Mesenteric fat pad (tissue), 1 donor: ENCODE measurements at regions not wholly inside any gene's neighbourhood (a gene's known extent, or its start where the extent isn't known, plus 50 kb on each side); places are given as distances from the start of the nearest gene placed in this dataset.
"Not testable (repeated sequence)": the region's sequence is repeated elsewhere in the genome, so short reads cannot be mapped to it uniquely, and the experiment has no call there.

ENCODE experiments used
- DNase-seq: peaks from one replicate; pipeline ENCODE4 v3.0.0-alpha.2; 2020; ENCODE audit warnings: low spot score
- donor health status: DM: yes; HTN: yes; CAD: no.

DNA sequence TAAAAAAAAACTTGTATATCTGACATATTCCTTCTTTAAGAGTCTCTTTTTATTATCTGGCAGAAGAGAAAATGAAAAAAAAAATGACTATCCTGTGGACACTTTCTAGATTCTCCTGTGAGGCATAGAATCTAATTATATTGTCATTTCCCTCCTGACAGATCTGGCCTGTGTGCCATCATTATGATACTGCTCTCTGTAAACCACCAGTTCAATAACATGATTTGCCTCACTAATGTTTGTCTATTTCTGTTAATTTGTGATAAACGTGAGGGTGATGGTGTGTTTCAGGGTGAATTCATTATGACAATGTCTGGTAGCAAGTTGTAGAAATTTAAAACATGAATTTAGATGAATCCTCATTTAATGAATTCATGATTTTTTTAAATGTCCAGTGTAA is 844.5 kb upstream of the ADGRB3 start:
- no peak for DNase-seq

DNA sequence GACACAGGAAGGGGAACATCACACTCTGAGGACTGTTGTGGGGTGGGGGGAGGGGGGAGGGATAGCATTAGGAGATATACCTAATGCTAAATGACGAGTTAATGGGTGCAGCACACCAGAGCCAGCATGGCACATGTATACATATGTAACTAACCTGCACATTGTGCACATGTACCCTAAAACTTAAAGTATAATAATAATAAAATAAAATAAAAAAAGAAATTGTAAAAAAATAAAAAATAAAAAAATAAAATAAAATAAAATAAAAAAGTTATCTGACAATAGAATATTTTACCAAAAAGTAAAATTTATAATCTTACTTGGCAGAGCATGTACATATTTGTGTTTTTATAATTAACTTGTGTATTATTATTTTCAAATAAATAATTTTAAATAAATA is 848.0 kb upstream of the ADGRB3 start:
- DNase-seq, result not testable (repeated sequence)

DNA sequence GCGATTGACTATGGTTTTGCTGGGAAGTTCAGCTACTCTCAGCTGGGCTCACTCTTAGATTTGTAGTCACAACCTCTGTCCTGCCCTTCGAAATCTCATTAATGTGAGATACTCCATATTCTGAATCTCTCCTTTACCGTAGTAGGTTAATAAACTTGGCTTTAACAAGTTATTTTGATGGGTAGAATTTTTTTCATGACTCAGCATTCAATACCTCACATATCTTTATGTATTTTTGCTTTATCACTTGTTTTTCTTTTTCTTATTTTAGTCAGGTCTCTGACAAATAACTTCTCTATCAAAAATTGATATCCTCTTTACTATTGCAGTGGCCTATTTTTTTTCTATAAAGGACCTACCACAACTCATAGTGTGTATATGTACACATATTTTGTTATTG is 855.2 kb upstream of the ADGRB3 start:
- DNase-seq, result no peak

DNA sequence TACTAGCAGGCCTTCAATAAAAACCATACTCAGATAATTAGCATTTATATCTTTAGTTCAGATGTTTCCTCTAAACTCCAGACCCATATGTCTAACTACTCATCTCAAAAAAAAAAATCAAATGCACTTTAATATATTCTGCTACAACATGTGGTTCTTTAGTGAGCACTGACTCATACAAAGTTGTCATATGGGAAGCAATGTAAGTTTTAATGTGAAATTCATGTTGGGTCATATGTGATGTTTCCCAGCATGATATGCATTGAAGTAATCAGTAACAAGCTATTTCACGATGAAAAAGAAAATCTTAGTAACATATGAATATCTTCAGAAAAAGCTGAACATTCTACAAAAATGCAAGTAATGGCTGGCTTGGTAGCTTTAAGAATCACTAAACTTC is 859.7 kb upstream of the ADGRB3 start:
- no peak for DNase-seq

DNA sequence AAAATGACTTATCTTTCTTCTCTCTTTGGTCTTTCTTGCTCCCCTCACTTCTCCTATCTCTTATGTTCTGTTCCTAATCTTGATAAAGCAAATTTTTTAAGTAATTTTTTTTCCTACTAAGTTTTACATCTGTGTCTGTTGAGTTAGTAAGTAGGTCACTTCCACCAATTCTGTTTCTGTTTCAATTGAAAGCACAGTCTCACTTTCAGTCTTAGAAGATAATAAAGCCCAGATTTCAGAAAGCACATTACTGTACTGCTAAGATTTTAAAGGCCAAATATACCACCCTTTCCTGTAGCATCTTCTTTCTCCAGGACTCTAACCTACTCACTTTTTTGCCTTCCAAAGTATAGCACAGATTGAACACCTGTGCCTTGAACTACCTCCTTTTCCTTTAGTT is 866.1 kb upstream of the ADGRB3 start:
- DNase-seq, result no peak

DNA sequence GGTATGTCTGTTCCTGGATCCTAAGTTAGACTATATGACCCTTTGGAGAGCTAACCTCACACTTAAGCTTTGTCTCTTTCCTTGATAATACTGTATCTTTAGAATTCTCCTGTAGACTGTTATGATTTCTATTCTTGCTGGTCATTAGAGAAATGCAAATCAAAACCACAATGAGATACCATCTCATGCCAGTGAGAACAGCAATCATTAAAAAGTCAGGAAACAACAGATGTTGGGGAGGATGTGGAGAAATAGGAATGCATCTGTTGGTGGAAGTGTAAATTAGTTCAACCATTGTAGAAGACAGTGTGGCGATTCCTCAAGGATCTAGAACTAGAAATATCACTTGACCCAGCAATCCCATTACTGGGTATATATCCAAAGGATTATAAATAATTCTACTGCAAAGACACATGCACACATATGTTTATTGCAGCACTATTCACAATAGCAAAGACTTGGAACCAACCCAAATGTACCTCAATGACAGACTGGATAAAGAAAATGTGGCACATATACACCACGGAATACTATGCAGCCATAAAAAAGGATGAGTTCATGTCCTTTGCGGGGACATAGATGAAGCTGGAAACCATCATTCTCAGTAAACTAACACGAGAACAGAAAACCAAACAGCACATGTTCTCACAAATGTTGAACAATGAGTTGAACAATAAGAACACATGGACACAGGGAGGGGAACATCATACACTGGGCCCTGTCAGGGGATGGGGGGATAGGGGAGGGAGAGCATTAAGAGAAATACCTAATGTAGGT is 867.8 kb upstream of the ADGRB3 start:
- not testable (repeated sequence) for DNase-seq

DNA sequence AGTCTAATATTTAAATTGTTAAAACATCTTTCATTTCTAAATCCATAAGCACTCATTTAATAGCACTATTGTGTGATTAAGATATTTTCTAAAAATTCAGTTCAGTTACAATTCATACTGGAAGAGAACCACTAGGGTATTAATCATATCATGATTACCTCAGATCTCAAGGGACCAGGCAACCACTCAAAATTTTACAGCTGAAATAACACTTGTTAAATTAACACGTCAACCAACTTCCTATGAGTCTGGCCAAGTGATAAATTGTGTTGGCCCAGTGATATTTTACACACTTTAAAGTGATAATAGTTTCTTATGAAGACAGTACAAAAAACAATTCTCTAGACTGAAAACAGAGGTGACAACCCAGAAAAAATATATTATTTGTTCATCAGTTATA is 869.0 kb upstream of the ADGRB3 start:
- no peak for DNase-seq

DNA sequence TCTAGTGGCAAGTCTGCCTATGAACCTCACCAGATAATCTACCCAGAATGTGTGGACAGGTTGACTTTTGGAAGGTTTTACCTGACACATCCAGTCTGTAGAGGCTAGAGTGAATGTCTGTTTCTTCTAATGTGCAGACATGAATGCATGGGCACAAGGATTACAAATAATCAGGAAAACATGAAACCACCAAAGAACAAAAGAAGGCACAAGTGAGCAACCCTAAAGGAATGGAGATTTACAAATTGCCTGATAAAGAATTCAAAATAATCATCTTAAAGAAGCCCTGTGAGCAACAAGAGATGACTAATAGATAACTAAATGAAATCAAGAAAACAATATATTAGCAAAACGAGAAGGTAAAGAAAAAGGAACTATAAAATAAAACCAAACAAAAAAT is 876.1 kb upstream of the ADGRB3 start:
- DNase-seq, result no peak

DNA sequence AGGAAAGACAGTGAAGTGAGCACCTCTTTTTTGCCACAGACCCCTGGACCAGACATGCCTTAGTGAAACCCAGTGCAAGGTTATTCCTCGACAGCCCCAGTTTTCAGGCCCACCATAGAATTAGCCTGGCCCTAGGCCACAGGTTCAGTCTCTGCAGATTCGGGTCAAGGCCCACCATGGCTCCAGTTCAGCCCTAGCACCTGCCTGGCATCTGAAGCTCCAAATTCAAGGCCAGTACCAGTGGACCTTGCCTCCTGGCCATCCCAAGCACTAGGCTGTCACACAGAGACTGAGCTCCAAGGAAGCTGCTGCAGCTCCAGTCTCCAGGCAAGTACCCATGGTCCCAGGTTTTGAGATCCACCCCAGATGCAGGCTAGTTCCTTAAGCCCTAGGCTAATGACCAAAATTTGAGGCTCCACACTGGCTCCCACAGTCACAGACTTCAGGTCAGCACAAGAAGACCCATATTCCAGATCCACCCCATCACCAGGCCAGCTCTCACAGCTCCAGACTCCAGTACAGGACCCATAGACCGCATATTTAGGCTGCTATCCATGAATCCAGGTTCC is 877.5 kb upstream of the ADGRB3 start:
- peak; percentile 64 for DNase-seq

DNA sequence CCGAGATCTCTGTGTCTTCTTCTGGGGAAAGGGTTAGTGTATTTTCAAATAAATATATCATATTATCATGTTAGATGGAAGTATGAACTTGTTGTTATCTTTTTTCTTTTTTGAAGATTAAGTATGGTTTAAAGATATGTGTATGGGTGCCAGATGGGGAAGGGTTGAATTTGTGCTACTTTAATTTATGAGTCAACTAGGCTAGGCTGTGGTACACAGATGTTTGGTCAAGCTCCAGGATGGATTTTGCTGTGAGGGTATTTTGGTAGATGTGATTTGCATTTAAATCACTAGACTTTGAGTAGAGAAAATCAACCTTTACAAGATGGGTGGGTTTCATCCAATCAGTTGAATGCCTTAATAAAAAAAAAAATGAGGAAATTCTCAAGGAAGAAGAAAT is 886.6 kb upstream of the ADGRB3 start:
- DNase-seq, result no peak

DNA sequence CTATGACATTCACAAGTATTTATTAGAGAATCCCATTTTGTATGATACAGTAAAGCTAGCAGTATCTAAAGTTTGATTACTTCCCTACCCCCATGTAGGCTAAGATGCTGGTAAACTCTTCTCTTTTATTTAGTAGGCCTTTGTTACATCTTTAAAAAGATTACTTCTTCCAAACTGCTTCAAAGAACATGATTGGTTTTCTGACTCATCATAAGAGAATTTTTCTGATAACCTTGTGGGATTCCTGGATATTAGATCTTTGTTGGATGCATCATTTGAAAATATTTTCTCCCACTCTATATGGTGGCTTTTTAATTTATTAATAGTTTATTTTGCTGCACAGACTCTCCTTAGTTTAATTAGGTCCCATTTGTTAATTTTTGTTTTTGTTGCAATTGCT is 898.3 kb upstream of the ADGRB3 start:
- no peak for DNase-seq

DNA sequence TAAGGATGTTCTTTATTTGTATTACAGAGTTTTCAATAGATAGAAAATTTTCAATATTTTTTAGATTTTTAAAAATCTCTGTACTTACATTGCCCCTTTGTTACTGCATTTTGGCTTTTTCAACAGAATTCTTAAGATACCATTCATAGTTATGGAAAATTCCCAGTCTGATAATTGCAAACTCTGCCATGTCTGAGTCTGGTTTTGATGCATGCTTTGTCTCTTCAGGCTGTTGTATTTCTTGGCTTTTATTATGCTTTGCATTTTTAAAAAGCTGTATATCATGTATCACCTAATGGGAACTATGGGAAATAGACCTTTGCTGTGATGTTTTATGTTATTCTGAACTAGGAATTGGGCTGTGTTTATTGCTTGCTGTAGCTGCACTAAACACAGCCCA is 898.9 kb upstream of the ADGRB3 start:
- DNase-seq, result no peak

DNA sequence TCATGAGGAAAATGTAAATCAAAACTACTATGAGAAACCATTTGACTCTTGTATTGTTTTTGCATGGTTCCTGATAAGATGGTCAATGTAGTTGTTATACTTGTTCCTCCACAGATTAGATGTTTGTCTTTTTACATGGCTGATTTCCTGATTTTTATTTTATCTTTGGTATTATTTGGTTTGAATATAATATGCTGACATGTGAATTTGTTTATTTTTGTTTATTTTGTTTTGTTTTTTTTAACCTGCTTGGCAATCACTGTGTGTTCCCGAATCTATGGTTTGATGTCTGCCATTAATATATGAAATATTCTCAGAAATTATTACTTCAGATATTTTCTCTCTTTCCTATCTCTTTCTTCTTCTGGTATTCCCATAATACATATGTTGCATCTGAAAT is 899.5 kb upstream of the ADGRB3 start:
- DNase-seq, result no peak

DNA sequence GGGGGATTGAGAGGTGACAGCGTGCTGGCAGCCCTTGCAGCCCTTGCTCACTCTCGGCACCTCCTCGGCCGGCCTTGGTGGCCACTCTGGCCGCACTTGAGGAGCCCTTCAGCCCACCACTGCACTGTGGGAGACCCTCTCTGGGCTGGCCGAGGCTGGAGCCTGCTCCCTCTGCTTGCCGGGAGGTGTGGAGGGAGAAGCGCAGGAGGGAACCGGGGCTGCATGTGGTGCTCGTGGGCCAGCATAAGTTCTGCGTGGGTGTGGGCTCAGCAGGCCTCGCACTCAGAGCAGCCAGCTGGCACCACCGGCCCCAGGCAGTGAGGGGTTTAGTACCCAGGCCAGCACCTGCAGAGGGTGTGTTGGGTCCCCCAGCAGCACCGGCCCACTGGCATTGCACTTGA is 912.2 kb upstream of the ADGRB3 start:
- DNase-seq, result no peak

DNA sequence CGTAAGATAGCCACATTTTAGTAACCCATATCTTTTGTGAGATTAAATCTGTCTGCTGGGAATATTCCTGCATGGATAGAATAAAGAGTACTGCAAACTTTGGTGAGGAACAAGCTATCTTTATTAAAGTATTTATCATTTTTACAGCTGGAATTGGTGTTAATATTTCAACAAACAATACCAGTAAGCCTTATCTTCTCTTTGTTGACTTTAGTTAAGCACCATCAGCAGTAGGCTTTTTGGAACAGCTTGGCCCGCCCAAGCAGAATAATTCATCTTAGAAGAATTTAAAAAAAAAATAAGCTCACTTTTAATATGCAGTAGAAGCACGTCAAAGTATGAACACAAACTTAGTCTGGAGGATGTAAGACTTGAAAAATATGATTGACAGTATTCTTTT is 917.8 kb upstream of the ADGRB3 start:
- DNase-seq, result no peak

DNA sequence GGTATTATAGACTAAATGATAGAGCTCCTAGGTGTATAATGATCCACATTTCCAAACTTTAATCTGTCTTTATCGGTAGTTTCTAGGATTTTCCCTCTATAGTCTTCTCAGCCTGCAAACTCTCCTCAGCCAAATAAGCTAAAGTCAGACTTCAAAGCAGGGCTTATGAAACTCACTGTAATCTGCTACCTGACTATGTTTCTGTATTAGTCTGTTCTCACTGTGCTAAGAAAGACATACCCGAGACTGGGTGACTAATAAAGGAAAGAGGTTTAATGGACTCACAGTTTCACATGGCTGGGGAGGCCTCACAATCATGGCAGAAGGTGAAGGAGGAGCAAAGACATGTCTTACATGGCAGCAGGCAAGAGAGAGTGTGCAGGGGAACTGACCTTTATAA is 928.7 kb upstream of the ADGRB3 start:
- no peak for DNase-seq

DNA sequence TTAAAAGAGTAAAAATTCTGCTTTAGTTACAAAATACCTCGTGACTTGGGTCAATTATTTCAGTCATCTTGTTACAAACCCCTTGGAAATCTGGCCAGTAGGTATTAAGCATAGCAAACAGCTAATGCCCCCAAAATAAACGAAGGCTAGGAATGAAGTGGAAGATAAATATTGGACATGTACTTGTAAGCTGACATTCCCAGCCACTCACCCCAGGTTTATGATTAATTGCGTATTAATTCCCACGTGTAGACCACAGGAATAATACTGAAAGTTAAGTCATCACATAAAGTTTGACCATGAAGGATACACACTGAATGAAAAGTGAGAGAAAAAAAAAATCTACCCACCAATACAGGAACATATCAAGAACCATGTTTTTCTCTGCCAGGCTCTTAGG is 936.5 kb upstream of the ADGRB3 start:
- DNase-seq, result no peak

DNA sequence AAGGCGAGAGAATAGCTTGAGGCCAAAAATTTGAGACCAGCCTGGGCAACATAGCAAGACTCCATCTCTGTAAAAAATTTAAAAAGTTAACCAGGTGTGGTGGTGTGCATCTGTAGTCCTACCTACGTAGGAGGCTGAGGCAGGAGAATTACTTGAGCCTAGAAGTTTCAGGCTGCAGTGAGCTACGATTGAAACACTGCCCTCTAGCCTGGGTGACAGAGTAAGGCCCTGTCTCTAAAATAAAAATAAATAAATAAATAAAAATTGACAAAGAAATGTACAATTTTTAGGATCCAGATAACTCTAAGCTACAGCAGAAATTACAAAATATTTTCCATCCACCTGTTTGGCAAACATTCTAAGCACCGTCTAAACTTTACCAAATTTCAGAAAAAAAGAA is 941.0 kb upstream of the ADGRB3 start:
- no peak for DNase-seq

DNA sequence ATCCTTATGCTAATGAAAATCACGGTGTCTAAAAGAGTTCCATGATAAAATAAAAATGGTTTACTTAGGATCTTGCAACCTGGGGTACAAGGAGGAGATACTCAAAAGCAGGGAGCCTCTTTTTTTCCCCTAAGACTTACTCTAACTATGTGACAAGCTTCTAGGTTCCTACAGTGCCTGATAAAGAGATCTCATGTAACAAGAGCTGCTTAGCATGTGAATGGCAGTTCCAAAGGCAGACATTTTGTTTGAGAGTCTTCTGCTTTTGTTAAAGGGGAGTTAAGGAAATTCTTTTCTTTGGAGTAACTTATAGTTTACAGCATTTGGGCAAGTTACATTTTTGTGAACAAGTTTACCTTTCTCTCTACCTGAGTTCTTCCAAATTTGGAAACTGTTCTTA is 945.8 kb upstream of the ADGRB3 start:
- DNase-seq, result no peak

DNA sequence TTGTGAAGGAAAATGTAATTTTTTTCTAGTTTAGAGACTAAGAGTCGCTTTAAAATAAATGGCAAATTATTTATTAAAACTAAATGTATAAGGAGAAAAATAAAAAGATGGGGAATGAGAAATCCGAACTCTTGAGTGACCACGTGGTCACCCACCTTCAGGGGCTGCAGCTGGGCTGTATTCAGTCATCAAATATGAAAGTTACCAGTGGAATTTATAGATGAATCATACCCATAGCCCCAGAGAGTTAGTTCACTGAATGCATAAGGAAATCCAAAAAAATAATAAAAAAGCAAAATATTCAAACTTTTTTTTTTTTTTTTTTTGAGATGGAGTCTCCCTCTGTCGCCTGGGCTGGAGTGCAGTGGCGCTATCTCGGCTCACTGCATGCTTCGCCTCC is 947.7 kb upstream of the ADGRB3 start:
- no peak for DNase-seq

DNA sequence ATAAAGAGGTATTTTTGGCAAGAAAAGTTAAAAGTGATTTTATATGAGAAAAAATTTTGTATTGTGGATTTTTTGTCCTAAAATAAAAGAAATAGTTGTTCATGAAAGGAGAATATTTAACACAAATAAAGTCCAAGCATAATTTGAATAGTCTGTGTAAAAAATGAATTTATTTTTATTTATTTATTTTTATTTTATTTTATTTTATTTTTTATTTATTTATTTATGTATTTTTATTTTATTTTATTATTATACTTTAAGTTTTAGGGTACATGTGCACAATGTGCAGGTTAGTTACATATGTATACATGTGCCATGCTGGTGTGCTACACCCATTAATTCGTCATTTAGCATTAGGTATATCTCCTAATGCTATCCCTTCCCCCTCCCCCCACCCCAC is 948.9 kb upstream of the ADGRB3 start:
- not testable (repeated sequence) for DNase-seq

DNA sequence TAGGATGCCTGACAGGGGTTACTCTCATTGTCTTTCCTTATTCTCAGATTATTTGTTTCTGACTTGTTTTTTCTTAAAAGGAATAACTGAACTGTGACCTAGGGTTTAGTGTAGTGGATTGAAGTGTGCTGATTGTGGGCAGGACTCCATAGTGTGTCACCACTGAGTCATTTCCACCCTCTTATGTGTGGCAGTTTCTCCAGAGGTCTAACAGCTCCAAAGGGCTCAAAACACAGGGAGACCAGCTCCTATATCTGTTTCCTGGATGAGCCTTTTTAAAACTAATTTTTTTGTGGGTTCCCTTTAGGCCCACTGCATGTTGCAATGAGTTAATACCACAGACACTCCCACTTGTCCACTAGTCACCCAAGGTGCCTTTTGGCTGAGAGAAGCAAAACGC is 951.1 kb upstream of the ADGRB3 start:
- no peak for DNase-seq

DNA sequence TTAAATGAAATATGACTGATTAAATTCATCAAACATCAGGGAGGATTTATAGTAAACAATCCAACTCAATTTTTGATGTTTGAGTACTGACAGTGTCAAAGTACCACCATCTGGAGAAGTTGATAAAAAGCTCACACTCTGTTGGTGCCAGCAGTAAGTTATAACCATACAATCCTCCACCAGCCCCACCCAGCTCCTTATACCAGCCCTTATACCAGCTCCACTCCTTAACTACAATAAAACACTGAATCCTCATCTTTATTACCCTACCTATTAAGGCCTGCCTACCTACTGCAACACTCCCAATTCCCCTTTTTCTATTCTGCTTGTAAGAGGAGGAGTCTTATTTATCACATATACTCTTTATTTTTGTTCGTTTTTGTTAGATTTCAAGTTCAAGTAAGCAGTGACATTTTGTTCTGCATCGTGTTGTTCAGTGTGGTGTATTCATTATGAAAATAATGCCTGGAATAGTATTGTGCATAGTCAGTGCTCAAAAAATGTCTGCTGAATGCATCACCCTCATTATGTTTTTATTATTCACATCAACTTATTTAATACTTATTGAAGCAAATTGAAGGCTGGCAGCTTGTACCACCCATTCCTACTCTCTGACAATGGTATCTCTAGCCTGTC is 954.7 kb upstream of the ADGRB3 start:
- no peak for DNase-seq
